ENCODE measurements at regions not wholly inside any gene's neighbourhood (a gene's known extent, or its start where the extent isn't known, plus 50 kb on each side); places are given as distances from the start of the nearest gene placed in this dataset.

GRCh38 chr19:30215248-30215647, 156.9 kb upstream of the ZNF536 start:
- DNase-seq (ENCODE audit: low read depth in 3 of 3): no peak

- no peak for DNase-seq (ENCODE audit: low read depth in 3 of 3)
Observed at GRCh38 chr19:30216453-30216852, 155.7 kb upstream of the ZNF536 start.

GRCh38 chr19:30217461-30217860, 154.7 kb upstream of the ZNF536 start:
- DNase-seq (ENCODE audit: low read depth in 3 of 3): no peak

- DNase-seq (ENCODE audit: low read depth in 3 of 3): no peak
Observed at GRCh38 chr19:30219702-30220101, 152.5 kb upstream of the ZNF536 start.

- no peak for DNase-seq (ENCODE audit: low read depth in 3 of 3)
Observed at GRCh38 chr19:30221176-30221575, 151.0 kb upstream of the ZNF536 start.

GRCh38 chr19:30222428-30222873, 149.7 kb upstream of the ZNF536 start:
- DNase-seq (ENCODE audit: low read depth in 3 of 3): no peak

- DNase-seq (ENCODE audit: low read depth in 3 of 3): no peak
Observed at GRCh38 chr19:30222992-30223865, 149.0 kb upstream of the ZNF536 start.

GRCh38 chr19:30223866-30224688, 148.1 kb upstream of the ZNF536 start:
- DNase-seq (ENCODE audit: low read depth in 3 of 3): no peak

- no peak for DNase-seq (ENCODE audit: low read depth in 3 of 3)
Observed at GRCh38 chr19:30224689-30225606, 147.2 kb upstream of the ZNF536 start.

GRCh38 chr19:30225676-30226463, 146.3 kb upstream of the ZNF536 start:
- no peak for DNase-seq (ENCODE audit: low read depth in 3 of 3)

GRCh38 chr19:30226464-30227011, 145.6 kb upstream of the ZNF536 start:
- DNase-seq (ENCODE audit: low read depth in 3 of 3): no peak

- no peak for DNase-seq (ENCODE audit: low read depth in 3 of 3)
Observed at GRCh38 chr19:30227012-30227621, 145.1 kb upstream of the ZNF536 start.

- DNase-seq (ENCODE audit: low read depth in 3 of 3): peak; percentile 23 to 57 (median 41)
Observed at GRCh38 chr19:30227661-30228112, 144.5 kb upstream of the ZNF536 start.

- no peak for DNase-seq (ENCODE audit: low read depth in 3 of 3)
Observed at GRCh38 chr19:30228113-30228834, 143.9 kb upstream of the ZNF536 start.

- no peak for DNase-seq (ENCODE audit: low read depth in 3 of 3)
Observed at GRCh38 chr19:30228835-30229524, 143.2 kb upstream of the ZNF536 start.

GRCh38 chr19:30229525-30230174, 142.5 kb upstream of the ZNF536 start:
- no peak for DNase-seq (ENCODE audit: low read depth in 3 of 3)

- no peak for DNase-seq (ENCODE audit: low read depth in 3 of 3)
Observed at GRCh38 chr19:30231408-30232318, 140.5 kb upstream of the ZNF536 start.

Measured in stimulated activated CD4-positive, alpha-beta T cell treated with anti-CD3 and anti-CD28 coated beads, TNF-alpha, amount 100 ng/mL, for 48 hours (primary cell).